ENCODE measurements at regions not wholly inside any gene's neighbourhood (a gene's known extent, or its start where the extent isn't known, plus 50 kb on each side); places are given as distances from the start of the nearest gene placed in this dataset.

DNA sequence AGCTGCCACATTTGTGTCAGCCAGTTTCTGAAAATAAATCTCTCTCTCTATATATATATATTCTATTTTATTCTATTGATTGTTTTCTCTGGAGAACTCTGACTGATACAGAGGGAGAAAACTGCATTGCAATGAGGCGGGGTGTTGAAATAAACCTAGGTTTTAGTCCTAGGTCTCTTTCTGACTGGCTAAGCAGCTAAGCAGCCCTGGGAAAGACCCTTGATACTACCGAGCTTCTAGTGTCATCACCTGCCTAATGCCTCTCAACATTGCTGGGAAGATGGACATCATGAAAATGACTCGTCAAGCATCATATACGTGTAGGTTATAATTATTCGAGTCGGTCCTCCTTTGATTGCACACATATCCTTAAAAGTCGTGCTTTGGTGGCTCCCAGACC lies 166.5 kb upstream of the IL12B start:
- TF ChIP-seq POLR2AphosphoS5 (IDR thresholded peaks at IDR 0.05; ENCODE audit: low read depth, low read length): no peak
- TF ChIP-seq SIN3A (IDR thresholded peaks at IDR 0.05; ENCODE audit: borderline replicate concordance, insufficient read depth, low read length): no peak
